GM19240 (cell line): ENCODE measurements at regions not wholly inside any gene's neighbourhood (a gene's known extent, or its start where the extent isn't known, plus 50 kb on each side); places are given as distances from the start of the nearest gene placed in this dataset.

Source experiments
- DNase-seq: peaks from one replicate; pipeline ENCODE4 v3.0.0; 2011; ENCODE audit warnings: low spot score; ENCODE audit not compliant: insufficient read length

- no peak for DNase-seq
Observed at GRCh38 chr13:104597546-104598180, 1531.4 kb upstream of the SLC10A2 start.

- no peak for DNase-seq
Observed at GRCh38 chr13:104595511-104595910, 1529.3 kb upstream of the SLC10A2 start.

- DNase-seq: no peak
Observed at GRCh38 chr13:104594806-104595205, 1528.6 kb upstream of the SLC10A2 start.

- no peak for DNase-seq
Observed at GRCh38 chr13:104593693-104594092, 1527.5 kb upstream of the SLC10A2 start.

GRCh38 chr13:104593251-104593576, 1527.0 kb upstream of the SLC10A2 start:
- no peak for DNase-seq

- no peak for DNase-seq
Observed at GRCh38 chr13:104592545-104593250, 1526.5 kb upstream of the SLC10A2 start.

GRCh38 chr13:104592127-104592526, 1525.9 kb upstream of the SLC10A2 start:
- DNase-seq: no peak

GRCh38 chr13:104586051-104586746, 1520.0 kb upstream of the SLC10A2 start:
- DNase-seq: no peak

GRCh38 chr13:104584481-104584880, 1518.3 kb upstream of the SLC10A2 start:
- DNase-seq: no peak

GRCh38 chr13:104580931-104581330, 1514.7 kb upstream of the SLC10A2 start:
- DNase-seq: no peak

- DNase-seq: no peak
Observed at GRCh38 chr13:104577071-104577815, 1511.0 kb upstream of the SLC10A2 start.

- DNase-seq: no peak
Observed at GRCh38 chr13:104571893-104572229, 1505.6 kb upstream of the SLC10A2 start.

GRCh38 chr13:104571161-104571892, 1505.1 kb upstream of the SLC10A2 start:
- DNase-seq: no peak

GRCh38 chr13:104567114-104567513, 1500.9 kb upstream of the SLC10A2 start:
- no peak for DNase-seq

- no peak for DNase-seq
Observed at GRCh38 chr13:104565888-104566287, 1499.7 kb upstream of the SLC10A2 start.

GRCh38 chr13:104553896-104554295, 1487.7 kb upstream of the SLC10A2 start:
- no peak for DNase-seq

- no peak for DNase-seq
Observed at GRCh38 chr13:104553186-104553585, 1487.0 kb upstream of the SLC10A2 start.

- DNase-seq: no peak
Observed at GRCh38 chr13:104534847-104535246, 1468.6 kb upstream of the SLC10A2 start.

- no peak for DNase-seq
Observed at GRCh38 chr13:104532132-104532531, 1465.9 kb upstream of the SLC10A2 start.

- no peak for DNase-seq
Observed at GRCh38 chr13:104530741-104531140, 1464.5 kb upstream of the SLC10A2 start.

GRCh38 chr13:104526561-104526960, 1460.3 kb upstream of the SLC10A2 start:
- no peak for DNase-seq
